ENCODE measurements at regions not wholly inside any gene's neighbourhood (a gene's known extent, or its start where the extent isn't known, plus 50 kb on each side); places are given as distances from the start of the nearest gene placed in this dataset.

- TF ChIP-seq GATA3 (IDR thresholded peaks at IDR 0.05; ENCODE audit: low read depth, low read length) = no peak
- TF ChIP-seq GATA2 (IDR thresholded peaks at IDR 0.05; ENCODE audit: low read depth, low read length) = no peak
Measured at GRCh38 chr5:124054564-124054963, 542.6 kb downstream of the CSNK1G3 start.

GRCh38 chr5:124053340-124053739 is 541.4 kb downstream of the CSNK1G3 start:
- TF ChIP-seq GATA3 (IDR thresholded peaks at IDR 0.05; ENCODE audit: low read depth, low read length) = no peak
- no peak for TF ChIP-seq GATA2 (IDR thresholded peaks at IDR 0.05; ENCODE audit: low read depth, low read length)

GRCh38 chr5:124052201-124052600 is 540.2 kb downstream of the CSNK1G3 start:
- TF ChIP-seq GATA2 (IDR thresholded peaks at IDR 0.05; ENCODE audit: low read depth, low read length) (no peak), GATA3 (IDR thresholded peaks at IDR 0.05; ENCODE audit: low read depth, low read length) (no peak)

- TF ChIP-seq GATA3 (IDR thresholded peaks at IDR 0.05; ENCODE audit: low read depth, low read length) (no peak), GATA2 (IDR thresholded peaks at IDR 0.05; ENCODE audit: low read depth, low read length) (no peak)
Measured at GRCh38 chr5:124050120-124050770, 538.3 kb downstream of the CSNK1G3 start.

GRCh38 chr5:124045412-124045811 is 533.4 kb downstream of the CSNK1G3 start:
- TF ChIP-seq GATA3 (IDR thresholded peaks at IDR 0.05; ENCODE audit: low read depth, low read length) = no peak
- no peak for TF ChIP-seq GATA2 (IDR thresholded peaks at IDR 0.05; ENCODE audit: low read depth, low read length)

- TF ChIP-seq GATA2 (IDR thresholded peaks at IDR 0.05; ENCODE audit: low read depth, low read length) (no peak), GATA3 (IDR thresholded peaks at IDR 0.05; ENCODE audit: low read depth, low read length) (no peak)
Measured at GRCh38 chr5:124044613-124045012, 532.6 kb downstream of the CSNK1G3 start.

GRCh38 chr5:124043456-124043855 is 531.5 kb downstream of the CSNK1G3 start:
- no peak for TF ChIP-seq GATA3 (IDR thresholded peaks at IDR 0.05; ENCODE audit: low read depth, low read length)
- no peak for TF ChIP-seq GATA2 (IDR thresholded peaks at IDR 0.05; ENCODE audit: low read depth, low read length)

GRCh38 chr5:124040799-124041198 is 528.8 kb downstream of the CSNK1G3 start:
- TF ChIP-seq GATA3 (IDR thresholded peaks at IDR 0.05; ENCODE audit: low read depth, low read length) (no peak), GATA2 (IDR thresholded peaks at IDR 0.05; ENCODE audit: low read depth, low read length) (no peak)

- TF ChIP-seq GATA2 (IDR thresholded peaks at IDR 0.05; ENCODE audit: low read depth, low read length) (no peak), GATA3 (IDR thresholded peaks at IDR 0.05; ENCODE audit: low read depth, low read length) (no peak)
Measured at GRCh38 chr5:124039410-124039809, 527.4 kb downstream of the CSNK1G3 start.

GRCh38 chr5:124036786-124037185 is 524.8 kb downstream of the CSNK1G3 start:
- TF ChIP-seq GATA3 (IDR thresholded peaks at IDR 0.05; ENCODE audit: low read depth, low read length) (no peak), GATA2 (IDR thresholded peaks at IDR 0.05; ENCODE audit: low read depth, low read length) (no peak)

- TF ChIP-seq GATA2 (IDR thresholded peaks at IDR 0.05; ENCODE audit: low read depth, low read length) (no peak), GATA3 (IDR thresholded peaks at IDR 0.05; ENCODE audit: low read depth, low read length) (no peak)
Measured at GRCh38 chr5:124034963-124035362, 523.0 kb downstream of the CSNK1G3 start.

- TF ChIP-seq GATA3 (IDR thresholded peaks at IDR 0.05; ENCODE audit: low read depth, low read length) = no peak
- no peak for TF ChIP-seq GATA2 (IDR thresholded peaks at IDR 0.05; ENCODE audit: low read depth, low read length)
Measured at GRCh38 chr5:124034083-124034700, 522.2 kb downstream of the CSNK1G3 start.

- TF ChIP-seq GATA3 (IDR thresholded peaks at IDR 0.05; ENCODE audit: low read depth, low read length) (no peak), GATA2 (IDR thresholded peaks at IDR 0.05; ENCODE audit: low read depth, low read length) (no peak)
Measured at GRCh38 chr5:124030043-124030491, 518.1 kb downstream of the CSNK1G3 start.

GRCh38 chr5:124027441-124027840 is 515.5 kb downstream of the CSNK1G3 start:
- no peak for TF ChIP-seq GATA3 (IDR thresholded peaks at IDR 0.05; ENCODE audit: low read depth, low read length)
- TF ChIP-seq GATA2 (IDR thresholded peaks at IDR 0.05; ENCODE audit: low read depth, low read length) = no peak

- TF ChIP-seq GATA3 (IDR thresholded peaks at IDR 0.05; ENCODE audit: low read depth, low read length) = no peak
Measured at GRCh38 chr5:124025306-124025845, 513.4 kb downstream of the CSNK1G3 start.

All from SH-SY5Y (cell line).